T1000 (cell line): ENCODE measurements at regions not wholly inside any gene's neighbourhood (a gene's known extent, or its start where the extent isn't known, plus 50 kb on each side); places are given as distances from the start of the nearest gene placed in this dataset.
"Not testable (repeated sequence)": the region's sequence is repeated elsewhere in the genome, so short reads cannot be mapped to it uniquely, and the experiment has no call there.

Experiments
- DNase-seq: peaks from one replicate; lab custom pipeline; 2025; ENCODE audit warnings: mixed read lengths; lab: John Stamatoyannopoulos, UW

DNA sequence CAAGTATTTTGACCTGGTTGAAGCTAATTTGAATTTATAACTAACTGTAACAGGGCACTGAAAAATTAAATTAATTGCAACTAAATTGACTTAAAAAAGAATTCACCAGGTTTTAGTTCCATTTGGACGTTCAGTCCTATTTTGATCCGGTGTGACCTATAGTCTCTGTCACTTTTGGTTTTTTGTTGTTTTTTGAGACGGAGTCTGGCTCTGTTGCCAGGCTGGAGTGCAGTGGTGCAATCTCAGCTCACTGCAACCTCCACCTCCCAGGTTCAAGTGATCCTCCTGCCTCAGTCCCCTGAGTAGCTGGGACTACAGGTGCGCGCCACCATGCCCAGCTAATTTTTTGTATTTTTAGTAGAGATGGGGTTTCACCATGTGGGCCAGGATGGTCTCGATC is 91.2 kb downstream of the GADD45G start:
- DNase-seq, result not testable (repeated sequence)

DNA sequence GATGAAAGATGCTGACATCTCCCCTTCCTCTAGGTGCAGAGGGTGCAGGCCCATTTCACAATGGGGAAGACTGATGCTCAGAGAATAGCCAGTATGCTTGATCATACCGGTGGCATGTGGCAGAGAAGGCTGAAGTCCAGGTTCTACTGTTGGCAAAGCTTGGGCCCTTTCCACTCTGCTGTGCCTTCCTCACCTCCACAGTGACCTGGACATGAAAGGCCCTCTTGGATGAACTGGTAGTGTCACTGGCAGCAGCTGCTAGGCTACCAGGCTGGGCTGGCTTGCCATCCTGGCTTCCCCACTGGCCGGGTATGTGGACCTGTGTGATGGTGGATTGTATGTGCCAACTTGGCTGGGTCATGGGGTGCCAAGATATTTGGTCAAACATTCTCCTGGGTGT is 92.0 kb downstream of the GADD45G start:
- DNase-seq, result no peak

DNA sequence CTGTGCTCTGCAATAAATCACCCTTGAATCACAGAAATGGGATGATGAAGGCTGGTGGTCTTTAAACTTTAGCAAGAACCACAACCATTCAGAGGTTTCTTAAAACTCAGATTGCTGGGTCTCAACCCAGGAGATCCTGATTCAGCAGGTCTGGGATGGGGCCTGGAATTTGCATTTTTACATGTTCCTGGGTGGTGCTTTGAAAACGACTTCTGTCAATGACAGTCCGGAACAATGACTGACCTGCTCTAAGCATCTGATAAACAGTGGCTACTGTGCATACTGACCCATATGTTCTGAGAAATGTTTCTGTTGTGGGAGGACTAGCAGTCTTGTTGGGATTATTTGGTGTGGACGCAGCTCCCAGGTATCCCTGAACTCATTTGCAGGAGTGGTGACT is 92.7 kb downstream of the GADD45G start:
- no peak for DNase-seq

DNA sequence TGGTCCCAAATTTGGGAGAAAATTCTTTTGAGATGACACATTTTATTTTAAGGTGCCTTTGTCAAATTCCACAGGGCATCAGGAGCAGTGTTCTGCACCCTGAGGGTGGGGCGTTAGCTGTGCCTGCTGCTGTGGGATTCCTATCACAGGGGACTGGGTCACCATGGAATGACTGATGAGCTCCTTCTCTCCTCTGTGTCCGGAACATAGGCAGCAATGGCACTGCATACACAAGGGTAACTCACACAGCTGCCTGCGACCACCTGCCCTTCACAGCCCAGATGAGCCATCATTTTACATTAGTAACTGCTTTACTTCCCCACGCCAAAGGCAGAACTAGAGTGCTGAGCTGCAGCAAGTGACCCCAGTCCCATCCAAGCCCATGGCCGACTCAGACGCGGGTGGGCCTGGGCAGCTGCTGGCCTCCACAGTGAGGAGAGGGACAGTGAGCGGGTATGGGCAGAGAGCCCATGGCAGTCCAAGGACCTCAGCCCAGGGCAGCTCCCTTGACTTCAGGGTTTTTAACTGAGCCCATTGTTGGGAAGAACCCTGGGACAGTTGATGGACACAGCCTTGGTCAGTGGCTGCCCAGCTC is 93.7 kb downstream of the GADD45G start:
- DNase-seq, result no peak

DNA sequence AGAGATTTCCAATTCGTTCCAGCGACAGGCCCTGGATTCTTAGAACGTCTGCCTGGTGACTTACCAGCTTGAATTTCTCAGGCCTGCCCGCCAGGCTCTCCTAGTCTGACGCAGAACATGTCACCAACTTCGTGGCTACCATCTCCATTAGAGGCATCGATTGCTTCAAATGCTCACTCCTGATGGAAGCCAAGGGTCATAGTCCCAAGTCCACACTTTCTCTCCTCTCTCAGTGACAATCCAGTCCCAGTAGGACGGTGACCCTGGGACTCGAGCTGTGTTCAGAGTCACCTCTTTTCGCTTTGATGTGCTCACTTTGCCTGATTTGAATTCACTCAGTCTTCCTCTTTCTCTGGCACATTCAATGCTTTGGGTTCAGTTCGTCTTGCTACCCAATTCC is 94.8 kb downstream of the GADD45G start:
- no peak for DNase-seq

DNA sequence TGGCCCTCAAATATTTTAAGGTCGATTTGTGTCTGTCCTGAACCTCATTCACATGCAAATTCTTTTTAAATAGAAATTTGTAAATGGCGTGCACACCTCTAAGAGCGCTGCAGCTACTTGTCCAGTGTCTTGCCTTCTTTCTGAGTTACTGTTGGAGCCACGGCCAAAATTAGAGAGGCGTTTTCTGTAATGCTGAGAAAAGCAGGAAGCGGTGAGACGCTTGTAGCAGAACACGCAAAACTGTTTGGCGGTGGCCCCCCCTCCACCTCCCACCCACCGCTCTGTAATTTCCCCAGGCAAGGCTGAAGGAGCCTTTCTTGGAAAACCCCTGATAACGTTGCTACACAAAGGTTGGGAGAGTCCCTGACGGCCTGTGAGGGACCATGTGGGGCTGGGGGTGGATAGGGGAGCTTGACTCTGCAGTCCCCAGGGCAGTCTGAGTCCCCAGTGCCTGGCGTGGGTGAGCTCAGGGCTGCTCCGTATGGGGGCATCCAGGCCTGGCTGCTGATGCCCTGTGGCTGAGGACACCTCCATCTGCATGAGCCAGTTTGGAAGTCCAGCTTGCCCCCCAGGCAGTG is 96.5 kb downstream of the GADD45G start:
- no peak for DNase-seq

DNA sequence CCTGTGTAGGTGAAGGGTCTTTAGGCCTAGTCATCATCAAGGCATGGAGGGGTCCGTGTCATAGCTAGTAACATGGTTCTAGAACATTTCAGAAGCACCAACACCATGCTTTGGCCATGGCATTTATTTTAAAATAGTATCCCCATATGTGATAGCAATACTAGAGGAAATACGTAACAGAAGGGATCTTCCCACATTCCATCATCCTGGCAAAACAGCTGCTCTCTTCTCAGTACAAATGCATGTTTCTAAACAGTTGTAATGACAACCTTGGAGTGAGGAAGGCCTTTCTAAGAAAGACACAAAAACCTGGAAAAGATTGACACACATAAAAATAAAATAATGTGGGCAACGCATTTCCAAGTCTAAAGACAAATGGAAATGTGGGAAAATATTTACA is 97.6 kb downstream of the GADD45G start:
- no peak for DNase-seq

DNA sequence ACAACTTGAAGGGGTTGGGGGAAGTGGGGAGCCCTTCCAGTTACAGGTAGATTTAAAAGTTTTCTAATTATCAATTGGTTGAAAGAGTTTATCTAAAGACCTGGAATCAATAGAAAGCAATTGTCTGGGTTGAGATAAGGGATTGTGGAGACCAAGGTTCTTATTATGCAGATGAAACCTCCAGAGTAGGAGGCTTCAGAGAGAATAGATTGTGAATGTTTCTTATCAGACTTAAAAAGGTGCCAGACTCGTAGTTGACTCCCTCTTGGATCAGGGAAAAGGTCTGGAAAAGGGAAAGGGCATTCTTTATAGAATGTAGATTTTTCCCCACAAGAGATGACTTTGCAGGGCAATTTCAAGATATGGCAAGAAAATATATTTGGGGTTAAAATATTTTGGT is 100.8 kb downstream of the GADD45G start:
- DNase-seq, result no peak

DNA sequence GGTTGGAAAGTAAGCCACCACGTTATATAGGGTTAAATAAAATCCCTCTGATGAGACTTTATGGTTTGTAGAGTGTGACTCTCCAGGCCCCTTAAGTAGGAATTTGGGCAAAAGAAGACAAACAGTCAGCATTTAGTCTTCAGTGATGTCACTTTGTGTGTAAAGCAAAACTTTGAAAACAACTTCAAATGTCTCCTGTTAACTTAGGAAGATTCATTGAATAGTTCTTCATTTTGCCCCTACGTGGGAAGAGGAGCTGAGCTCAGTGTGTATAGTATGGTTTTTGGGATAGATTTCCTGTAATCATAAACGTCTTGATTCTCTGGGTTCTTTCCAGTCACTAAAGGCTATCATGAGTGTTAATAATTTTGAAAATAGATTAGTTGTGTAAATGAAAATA is 101.3 kb downstream of the GADD45G start:
- DNase-seq, result no peak

DNA sequence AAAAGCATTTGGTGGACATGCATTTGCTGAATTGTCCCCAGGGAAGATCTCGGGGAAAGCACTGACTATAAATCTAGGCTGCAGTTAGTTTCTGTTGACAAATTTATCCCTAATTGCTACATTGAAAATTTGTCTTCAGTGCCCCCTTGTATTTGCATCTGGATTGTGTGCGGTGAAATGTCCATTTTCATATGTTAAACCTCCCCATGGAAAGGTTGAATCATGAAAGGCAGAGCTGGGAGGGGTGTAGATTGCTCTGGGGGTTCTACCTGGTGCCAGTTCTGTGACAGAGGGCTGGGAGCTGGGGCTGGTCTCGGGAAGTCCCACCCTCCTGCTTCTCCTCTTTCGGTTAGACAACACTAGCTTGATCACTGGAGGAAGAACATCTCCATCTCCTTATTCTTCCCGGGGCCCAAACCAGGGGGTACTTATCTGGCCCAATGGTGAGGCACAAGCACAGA is 101.9 kb downstream of the GADD45G start:
- no peak for DNase-seq

DNA sequence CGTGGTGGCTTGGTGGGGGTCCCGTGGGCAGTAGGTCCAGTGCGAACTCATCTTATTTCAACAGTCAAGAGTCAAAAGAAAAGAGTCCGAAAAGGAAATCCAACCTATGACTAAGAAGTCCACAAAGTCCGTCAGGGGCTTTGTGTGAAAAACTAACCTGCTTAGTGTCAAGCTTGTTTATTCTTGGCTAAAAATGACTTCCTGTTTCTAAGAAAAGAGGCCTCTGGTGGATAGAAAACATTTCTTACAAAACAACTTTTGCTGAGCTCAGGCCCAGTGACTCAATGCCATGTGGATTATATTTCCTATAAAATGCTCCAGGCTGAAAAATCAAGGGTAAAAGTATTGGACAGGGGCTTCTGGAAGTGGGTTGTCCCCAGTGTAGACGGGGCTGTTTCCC is 105.9 kb downstream of the GADD45G start:
- no peak for DNase-seq

DNA sequence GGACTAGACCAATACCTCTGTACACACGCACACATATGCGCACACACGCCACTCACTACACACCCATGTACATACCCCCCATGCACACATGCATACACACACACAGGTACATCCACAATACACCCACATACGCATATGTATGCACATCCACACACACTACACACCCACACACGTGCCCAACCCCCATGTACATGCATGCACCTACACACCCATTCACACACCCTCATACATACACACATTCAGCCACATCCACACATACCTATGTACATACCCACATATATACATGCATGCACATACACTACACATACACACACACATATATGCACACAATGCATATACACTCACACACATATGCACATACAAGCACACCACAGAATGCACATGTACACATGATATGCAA is 107.1 kb downstream of the GADD45G start:
- DNase-seq, result no peak

DNA sequence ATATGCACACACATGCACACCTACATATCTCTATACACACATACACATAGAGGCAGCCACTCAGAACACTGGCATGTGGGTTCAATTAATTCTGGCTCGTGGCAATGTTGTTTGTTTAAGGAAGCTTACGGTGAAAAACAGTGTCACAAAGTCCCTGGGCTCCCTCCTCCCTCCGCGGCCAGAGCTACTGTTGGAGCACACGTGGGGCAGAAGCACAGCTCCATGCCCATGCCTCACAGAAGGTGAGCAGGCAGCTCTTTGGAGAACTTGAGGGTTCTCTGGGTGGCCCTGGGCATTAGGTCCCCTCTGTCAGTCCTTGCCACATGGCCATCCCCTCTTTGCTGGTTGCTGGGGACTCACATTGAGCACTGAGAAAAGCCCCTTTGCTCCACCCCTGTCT is 107.5 kb downstream of the GADD45G start:
- DNase-seq, result no peak

DNA sequence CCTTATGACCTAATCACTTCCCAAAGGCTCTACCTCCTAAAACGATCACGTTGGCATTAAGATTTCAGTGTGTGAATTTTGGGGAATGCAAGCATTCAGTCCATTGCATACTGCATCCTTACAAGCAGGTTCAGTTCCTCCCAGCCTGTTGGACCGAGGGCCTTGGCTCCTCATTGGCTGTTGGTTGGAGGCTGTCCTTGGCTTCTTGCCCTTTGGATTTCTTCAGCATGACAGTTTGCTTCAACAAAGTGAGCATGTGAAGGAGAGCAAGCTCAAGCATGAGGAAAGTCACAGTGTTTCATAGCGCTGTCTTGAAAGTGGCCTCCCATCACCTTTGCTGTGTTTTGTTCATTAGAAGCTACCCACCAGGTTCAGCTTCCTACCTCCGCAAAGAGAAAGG is 109.5 kb downstream of the GADD45G start:
- no peak for DNase-seq

DNA sequence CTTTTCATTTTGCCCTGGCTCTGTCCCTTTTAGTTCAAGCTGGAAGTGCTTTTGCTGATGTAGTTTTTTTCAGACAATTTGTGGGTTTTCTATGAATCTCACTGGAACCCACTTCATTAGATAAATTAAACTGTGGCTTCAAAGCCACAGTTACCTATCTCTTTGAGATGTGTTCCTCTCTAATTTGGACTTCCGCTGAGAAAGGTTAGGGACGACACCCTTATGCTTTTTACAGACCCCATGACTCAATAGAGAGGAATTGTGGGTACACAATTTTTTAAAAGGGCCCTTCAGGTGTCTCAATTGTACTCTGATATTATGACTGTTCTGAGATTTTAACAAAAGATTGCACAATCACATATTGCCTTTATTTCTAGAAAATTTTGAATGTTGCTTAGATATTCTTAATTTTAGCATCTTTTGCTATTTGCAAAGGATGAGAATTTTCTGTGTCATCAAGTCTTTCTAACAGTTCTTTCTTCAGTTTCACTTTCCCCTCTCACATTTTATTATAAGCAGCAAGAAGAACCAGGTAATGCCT is 110.6 kb downstream of the GADD45G start:
- DNase-seq, result no peak

DNA sequence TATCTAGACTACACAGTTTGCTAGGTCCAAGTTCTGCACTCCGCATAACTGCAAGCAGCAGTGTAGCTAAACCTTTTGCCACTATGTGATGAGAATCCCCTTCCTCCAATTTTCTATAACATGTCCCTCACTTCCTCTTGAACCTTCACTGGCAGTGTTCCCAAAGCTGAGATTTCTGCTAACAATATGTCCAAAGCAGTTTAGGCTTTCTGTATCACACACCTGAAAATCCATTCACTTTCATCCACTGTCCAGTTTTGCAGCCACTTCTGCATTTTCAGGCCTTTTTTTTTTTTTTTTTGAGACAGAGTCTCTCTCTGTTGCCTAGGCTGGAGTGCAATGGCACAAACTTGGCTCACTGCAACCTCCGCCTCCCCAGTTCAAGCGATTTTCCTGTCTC is 111.1 kb downstream of the GADD45G start:
- no peak for DNase-seq

DNA sequence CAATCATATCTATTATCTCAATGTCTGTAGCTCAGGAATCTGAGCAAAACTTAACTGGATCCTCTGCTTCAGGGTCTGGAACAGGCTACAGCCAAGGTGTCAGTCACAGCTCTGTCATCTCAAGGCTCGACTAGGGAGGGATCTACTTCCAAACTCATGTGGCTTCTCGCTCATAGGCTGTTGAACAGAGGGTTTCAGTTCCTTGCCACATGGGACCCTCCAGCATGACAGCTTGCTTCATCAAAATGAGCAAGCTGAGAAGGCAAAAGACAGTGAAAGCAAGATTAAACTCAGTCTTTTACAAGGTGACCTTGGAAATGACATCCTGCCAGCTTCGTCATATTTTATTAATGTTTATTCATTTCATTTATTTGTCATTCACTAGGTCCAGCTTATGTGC is 111.7 kb downstream of the GADD45G start:
- DNase-seq, result no peak

DNA sequence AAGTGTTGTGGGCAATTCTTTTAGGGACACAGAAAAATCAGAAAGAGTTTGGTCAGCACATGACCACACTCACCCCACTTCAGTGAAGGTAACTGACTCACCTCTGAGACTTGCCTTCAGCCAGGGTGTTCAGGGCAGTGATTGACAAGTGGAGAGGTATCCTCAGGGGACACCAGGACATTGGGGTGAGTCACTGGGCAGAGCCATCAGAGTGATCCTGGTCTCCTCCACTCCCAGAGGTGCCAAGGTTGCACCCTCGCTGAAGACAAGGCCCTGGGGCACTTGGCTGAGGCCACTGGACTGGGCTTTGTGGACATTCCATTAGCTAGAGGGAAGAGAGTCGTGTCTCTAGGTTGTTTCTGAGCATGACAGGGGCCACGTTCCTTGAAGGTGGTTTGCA is 113.4 kb downstream of the GADD45G start:
- no peak for DNase-seq

DNA sequence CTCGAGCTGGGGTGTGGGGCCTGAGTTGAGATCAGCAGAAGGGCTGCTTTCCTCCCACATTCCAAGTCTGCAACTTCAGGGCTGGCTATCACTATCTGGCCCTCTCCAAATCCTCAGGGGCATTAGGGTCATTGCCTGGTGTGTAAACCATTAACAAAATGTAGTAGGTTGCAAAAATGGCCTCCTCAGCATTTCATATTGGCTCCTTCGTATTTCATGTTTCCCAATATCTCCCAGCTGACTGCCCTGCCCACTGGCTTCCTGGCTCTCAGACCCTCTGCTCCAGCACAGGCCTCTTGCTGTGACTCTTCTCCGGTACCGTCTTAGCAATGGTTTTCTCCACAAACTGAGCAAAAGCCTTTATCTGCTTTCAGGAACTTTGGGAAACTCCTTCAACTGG is 113.8 kb downstream of the GADD45G start:
- DNase-seq, result no peak

DNA sequence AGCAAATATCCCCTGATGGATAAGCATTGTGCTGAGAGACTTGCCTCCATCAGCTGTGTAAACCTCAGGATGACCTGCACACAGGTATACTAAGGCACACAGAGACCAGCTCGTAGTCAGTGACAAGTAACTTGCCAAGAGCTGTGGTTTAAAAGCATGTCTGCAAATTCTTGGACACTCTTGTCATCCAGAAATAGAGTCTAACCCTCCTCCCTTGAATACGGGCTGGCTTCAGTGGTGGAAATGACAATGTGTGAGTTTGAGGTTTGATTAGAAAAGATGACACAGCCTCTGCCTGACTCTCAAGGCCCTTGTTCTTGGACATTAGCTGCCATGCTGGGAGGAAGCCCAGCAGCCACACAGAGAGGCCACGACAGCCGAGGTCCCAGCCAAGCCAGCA is 114.4 kb downstream of the GADD45G start:
- DNase-seq, result no peak

DNA sequence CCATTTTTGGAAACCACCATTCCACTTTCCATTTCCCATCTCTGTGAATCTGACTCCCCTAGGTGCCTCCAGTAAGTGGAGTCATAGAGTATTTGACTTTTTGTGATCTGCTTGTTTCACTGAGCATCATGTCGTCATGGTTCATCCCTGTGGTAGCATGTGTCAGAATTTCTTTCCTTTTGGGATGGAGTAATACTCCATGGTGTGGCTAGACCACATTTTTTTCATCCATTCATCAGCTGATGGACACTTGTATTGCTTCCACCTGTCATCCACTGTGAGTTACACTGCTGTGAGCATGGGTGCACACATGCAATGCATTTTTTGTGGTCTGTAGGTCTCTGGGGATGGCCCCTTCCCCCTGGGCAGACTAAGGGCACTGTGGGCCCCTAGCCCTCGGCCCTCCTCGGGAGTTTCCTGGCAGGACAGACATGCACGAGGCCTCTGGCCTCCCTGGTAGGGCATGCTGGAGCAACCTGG is 115.9 kb downstream of the GADD45G start:
- DNase-seq, result no peak

DNA sequence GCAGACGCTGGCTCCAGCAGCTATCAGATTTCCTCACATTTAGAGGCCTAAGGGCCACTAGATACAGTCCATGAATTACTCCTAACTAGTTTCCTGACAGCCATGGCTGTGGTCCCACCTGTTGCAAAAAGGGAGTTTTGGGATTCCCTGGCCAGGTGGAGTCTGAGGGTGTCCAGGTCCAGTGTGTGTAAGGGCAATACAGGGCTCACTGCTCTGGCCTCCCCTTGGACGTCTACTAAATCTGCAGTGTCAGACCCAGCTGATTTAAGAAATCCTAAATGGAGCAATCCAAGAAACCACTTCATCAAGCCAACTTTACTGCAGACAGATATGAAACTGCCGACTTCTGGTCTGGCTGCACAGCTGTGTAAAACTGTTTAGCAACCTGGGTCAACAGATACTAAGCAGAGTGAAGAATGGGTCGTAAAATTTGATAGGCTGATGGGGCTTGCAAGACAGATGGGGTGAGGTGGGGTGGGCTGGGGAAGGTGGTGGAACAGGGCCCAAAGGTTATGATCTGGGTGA is 116.4 kb downstream of the GADD45G start:
- no peak for DNase-seq

DNA sequence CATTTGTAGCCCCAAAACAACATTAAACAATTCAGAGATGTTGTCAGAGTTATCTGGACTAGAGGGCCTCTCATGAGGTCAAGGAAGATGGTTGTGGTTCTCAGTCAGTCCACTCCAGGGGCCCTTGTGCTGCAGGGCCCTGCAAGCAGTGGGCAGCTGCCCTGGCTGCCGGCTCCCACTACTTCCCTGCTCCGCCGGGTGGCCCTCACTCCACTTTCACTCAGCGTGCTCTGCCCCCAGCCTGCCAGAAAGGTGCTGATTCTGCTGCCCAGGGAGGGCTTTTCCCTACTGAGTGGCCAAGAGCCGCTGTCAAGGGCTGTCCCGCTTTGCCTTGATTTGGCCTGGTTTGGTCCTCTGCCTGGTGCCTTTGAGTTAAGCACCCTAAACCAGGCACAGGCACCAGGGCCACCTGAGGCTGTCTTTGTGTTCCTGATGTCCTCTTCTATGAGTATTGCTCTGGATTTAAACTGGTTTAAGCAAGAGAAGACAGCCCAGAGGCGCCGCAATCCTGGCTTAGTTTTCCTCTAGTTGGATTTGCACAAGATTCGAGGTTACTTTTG is 117.2 kb downstream of the GADD45G start:
- DNase-seq, result no peak
